Esophagus muscularis mucosa (tissue), 4 donors: ENCODE measurements at regions not wholly inside any gene's neighbourhood (a gene's known extent, or its start where the extent isn't known, plus 50 kb on each side); places are given as distances from the start of the nearest gene placed in this dataset.

Experiments used
- DNase-seq: peaks from one replicate; pipeline ENCODE4 v3.0.0-alpha.2; 2017; ENCODE audit errors: extremely low spot score
- H3K27ac ChIP-seq, 4 donors: fragments of 200-600 bp; sonication (generic); replicated peaks in 1 of 4; 1 replicate in 3 of 4; 2 replicates in 1 of 4; pipeline ENCODE4 v1.5.1; 2016 to 2019; ENCODE audit warnings: mild to moderate bottlenecking in 1 of 4
- H3K27me3 ChIP-seq, 4 donors: fragments of 200-600 bp; sonication (generic); one replicate each; pipeline versions ENCODE4 v1.5.1 to v1.6.0; 2016 to 2019
- H3K36me3 ChIP-seq, 4 donors: fragments of 200-600 bp; sonication (generic); one replicate each; pipeline ENCODE4 v1.5.1; 2016 to 2019
- H3K4me1 ChIP-seq, 4 donors: fragments of 200-600 bp; sonication (generic); one replicate each; pipeline ENCODE4 v1.5.1; 2016 to 2019
- H3K4me3 ChIP-seq, 4 donors: fragments of 200-600 bp; sonication (generic); 1 replicate in 2 of 4; 2 replicates in 2 of 4; pipeline ENCODE4 v1.5.1; 2016 to 2019; ENCODE audit warnings: mild to moderate bottlenecking in 4 of 4, moderate library complexity in 1 of 4
- H3K9me3 ChIP-seq, 4 donors: fragments of 200-600 bp; sonication (generic); 1 replicate in 3 of 4; 2 replicates in 1 of 4; pipeline ENCODE4 v1.5.1; 2016 to 2019
- EP300 ChIP-seq: sonication (generic); formaldehyde crosslinking; IDR thresholded peaks from one replicate; pipeline ENCODE4 v1.6.1; 2017; ENCODE audit warnings: antibody characterized with exemption
- POLR2A ChIP-seq: fragments of 450-650 bp; IDR thresholded peaks from one replicate; pipeline ENCODE4 v1.6.1; 2017; ENCODE audit warnings: antibody characterized with exemption, moderate library complexity, mild to moderate bottlenecking, low read depth
- POLR2AphosphoS5 ChIP-seq, 2 donors: sonication (generic); formaldehyde crosslinking; IDR thresholded peaks; one replicate each; pipeline ENCODE4 v1.6.1; 2017; ENCODE audit warnings: antibody characterized with exemption in 2 of 2
- WGBS: methylation state at CpG from one replicate; pipeline ENCODE4 v1.1.5; 2018; 5-methylcytosine and 5-hydroxymethylcytosine counted together
- intact Hi-C: fragments of 100-400 bp; cut with DNase I; formaldehyde crosslinking; loops from one replicate; pipeline ENCODE4 v1.15.1; 2023
- TF ChIP-seq, protein P1 (sequence below), 3 experiments: fragments of 200-600 bp in 2 of 3; fragments of 450-650 bp in 1 of 3; sonication (generic) in 2 of 3; IDR thresholded peaks; one replicate each; pipeline ENCODE4 v1.5.1; 2017 to 2019; ENCODE audit warnings: antibody characterized with exemption in 3 of 3, mild to moderate bottlenecking in 2 of 3, moderate library complexity in 1 of 3

DNA sequence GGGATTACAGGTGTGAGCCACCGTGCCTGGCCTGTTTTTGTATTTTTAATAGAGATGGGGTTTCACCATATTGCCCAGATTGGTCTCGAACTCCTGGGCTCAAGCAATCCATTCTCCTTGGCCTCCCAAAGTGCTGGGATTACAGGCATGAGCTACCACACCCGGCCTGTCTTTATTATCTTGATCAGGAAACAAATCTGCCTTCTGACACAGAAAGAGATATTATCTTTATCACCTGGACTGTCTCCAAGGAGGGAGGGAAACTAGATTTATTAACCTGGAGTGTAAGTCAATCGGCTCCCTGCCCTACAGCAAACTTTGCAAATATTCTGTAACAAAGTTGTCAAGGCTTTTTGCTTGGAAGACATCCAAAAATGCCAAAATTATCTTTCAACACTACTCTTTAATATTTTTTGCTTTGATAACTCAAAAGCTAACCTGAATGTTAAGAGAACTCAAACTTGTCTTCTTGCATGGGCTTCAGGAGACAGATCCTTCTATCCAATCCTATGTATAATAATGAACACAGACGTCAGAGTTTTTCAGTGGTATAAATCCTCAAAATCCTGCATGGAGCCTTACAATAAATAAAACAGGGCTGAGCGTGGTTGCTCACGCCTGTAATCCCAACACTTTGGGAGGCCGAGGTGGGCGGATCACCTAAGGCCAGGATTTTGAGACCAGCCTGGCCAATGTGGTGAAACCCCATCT lies 85.0 kb upstream of the LOC128125822 start:
- intact Hi-C loops: no loop called here
- 68% methylated on average over 8 of the region's 9 CpGs for WGBS
- Histone ChIP-seq H3K36me3 (no peaks in the 10 kb centered on the region), H3K27ac (no peak overlapping the region), H3K4me3 (no peak overlapping the region), H3K27me3 (no peaks in the 10 kb centered on the region), H3K4me1 (no peaks in the 10 kb centered on the region), H3K9me3 (no peaks in the 10 kb centered on the region)
- DNase-seq: no peak
- TF ChIP-seq POLR2AphosphoS5 (IDR thresholded peaks at IDR 0.05) (no peak), EP300 (no peak), POLR2A (no peak)
- TF ChIP-seq, protein P1, sequence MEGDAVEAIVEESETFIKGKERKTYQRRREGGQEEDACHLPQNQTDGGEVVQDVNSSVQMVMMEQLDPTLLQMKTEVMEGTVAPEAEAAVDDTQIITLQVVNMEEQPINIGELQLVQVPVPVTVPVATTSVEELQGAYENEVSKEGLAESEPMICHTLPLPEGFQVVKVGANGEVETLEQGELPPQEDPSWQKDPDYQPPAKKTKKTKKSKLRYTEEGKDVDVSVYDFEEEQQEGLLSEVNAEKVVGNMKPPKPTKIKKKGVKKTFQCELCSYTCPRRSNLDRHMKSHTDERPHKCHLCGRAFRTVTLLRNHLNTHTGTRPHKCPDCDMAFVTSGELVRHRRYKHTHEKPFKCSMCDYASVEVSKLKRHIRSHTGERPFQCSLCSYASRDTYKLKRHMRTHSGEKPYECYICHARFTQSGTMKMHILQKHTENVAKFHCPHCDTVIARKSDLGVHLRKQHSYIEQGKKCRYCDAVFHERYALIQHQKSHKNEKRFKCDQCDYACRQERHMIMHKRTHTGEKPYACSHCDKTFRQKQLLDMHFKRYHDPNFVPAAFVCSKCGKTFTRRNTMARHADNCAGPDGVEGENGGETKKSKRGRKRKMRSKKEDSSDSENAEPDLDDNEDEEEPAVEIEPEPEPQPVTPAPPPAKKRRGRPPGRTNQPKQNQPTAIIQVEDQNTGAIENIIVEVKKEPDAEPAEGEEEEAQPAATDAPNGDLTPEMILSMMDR (IDR thresholded peaks at IDR 0.05): no peak

DNA sequence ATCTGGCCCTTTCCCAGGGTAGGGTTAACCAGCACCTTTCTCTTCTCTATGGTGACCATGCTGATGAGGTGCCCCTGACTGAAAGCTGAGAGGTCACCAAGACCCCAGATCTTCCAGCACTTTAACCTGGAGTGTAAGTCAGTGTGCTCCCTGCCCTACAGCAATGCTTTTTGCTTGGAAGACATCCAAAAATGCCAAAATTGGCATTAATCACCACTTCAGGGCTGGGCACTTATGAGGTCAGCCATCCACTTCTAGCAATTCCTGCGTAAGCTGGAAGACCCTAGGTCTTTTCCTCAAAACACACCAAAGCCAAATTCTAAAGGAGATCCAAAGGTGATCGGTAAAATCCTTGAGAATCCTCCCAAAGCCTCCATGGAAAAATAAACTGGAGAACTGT lies 81.2 kb upstream of the LOC128125822 start:
- no peaks in the 10 kb centered on the region for H3K9me3 ChIP-seq
- WGBS: 95% methylated on average over 2 of the region's 2 CpGs
- no peak for DNase-seq
- no peak overlapping the region for H3K27ac ChIP-seq
- no peaks in the 10 kb centered on the region for H3K27me3 ChIP-seq
- no peak for TF ChIP-seq EP300
- no peak for TF ChIP-seq POLR2AphosphoS5 (IDR thresholded peaks at IDR 0.05)
- no peak for TF ChIP-seq POLR2A
- TF ChIP-seq, protein P1 (IDR thresholded peaks at IDR 0.05): no peak
- H3K4me1 ChIP-seq: no peaks in the 10 kb centered on the region
- H3K36me3 ChIP-seq: no peaks in the 10 kb centered on the region
- no peak overlapping the region for H3K4me3 ChIP-seq
- intact Hi-C loops: no loop called here

DNA sequence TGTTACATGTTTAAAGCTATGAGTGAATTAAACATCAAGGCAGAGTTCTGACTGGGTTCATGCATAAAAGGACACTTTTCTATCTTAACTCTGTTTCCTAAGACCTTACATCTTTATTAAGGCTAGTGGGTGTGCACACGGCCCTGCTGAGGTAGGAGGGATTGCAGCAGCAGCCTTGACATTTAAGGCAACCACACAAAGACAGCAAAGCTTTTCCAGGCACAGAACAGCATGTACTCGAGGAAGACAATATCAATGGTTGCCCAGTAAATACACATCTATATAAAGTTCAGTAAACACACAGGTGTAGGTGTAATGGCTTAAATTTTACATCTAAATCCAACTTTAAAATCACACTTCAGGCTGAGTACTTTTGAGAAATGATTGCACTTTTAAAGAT lies 79.8 kb upstream of the LOC128125822 start:
- no peak for TF ChIP-seq EP300
- no peak for TF ChIP-seq POLR2AphosphoS5 (IDR thresholded peaks at IDR 0.05)
- TF ChIP-seq, protein P1 (IDR thresholded peaks at IDR 0.05): no peak
- TF ChIP-seq POLR2A: no peak
- Histone ChIP-seq H3K27me3 (no peaks in the 10 kb centered on the region), H3K36me3 (no peaks in the 10 kb centered on the region), H3K4me1 (no peaks in the 10 kb centered on the region), H3K27ac (no peak overlapping the region), H3K4me3 (no peak overlapping the region), H3K9me3 (no peaks in the 10 kb centered on the region)
- no peak for DNase-seq
- WGBS: 17% methylated on average over 2 of the region's 2 CpGs
- intact Hi-C loops: no loop called here

DNA sequence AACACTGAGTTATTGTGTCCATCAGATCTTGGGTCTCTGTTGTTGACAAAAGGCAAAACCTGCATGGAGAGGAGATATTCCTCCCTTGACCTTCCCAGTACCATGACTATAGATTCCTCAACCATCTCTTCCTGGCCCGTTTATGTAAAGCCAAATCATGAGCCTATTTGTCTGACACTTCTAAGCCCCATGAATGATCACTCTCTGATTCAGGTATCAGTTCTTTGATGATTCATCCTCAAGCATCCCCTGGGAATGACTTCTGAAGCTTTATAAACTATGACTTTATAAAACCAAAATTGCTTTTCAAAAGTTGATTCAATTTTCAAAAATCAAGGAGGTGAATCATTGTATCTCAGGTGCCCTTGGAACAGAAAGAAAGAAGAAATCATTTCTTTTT lies 78.7 kb upstream of the LOC128125822 start:
- DNase-seq: no peak
- H3K27me3 ChIP-seq: no peaks in the 10 kb centered on the region
- H3K4me3 ChIP-seq: no peak overlapping the region
- no peaks in the 10 kb centered on the region for H3K36me3 ChIP-seq
- H3K9me3 ChIP-seq: no peaks in the 10 kb centered on the region
- no peaks in the 10 kb centered on the region for H3K4me1 ChIP-seq
- TF ChIP-seq, protein P1 (IDR thresholded peaks at IDR 0.05): no peak
- TF ChIP-seq POLR2AphosphoS5 (IDR thresholded peaks at IDR 0.05) (no peak), POLR2A (no peak), EP300 (no peak)
- intact Hi-C loops: no loop called here
- H3K27ac ChIP-seq: no peak overlapping the region
- WGBS: 57% methylated on average over 1 of the region's 1 CpG

- WGBS: 95% methylated on average over 2 of the region's 2 CpGs
- TF ChIP-seq POLR2A: no peak
- TF ChIP-seq, protein P1 (IDR thresholded peaks at IDR 0.05): no peak
- TF ChIP-seq POLR2AphosphoS5 (IDR thresholded peaks at IDR 0.05): no peak
- no peak for TF ChIP-seq EP300
- no peaks in the 10 kb centered on the region for H3K27me3 ChIP-seq
- H3K36me3 ChIP-seq: no peaks in the 10 kb centered on the region
- H3K4me3 ChIP-seq: no peak overlapping the region
- DNase-seq: no peak
- H3K4me1 ChIP-seq: no peaks in the 10 kb centered on the region
- H3K27ac ChIP-seq: no peak overlapping the region
- no peaks in the 10 kb centered on the region for H3K9me3 ChIP-seq
- intact Hi-C loops: no loop called here
These were observed 75.9 kb upstream of the LOC128125822 start for GRCh38 chr6:63496361-63496804.
